ENCODE measurements at regions not wholly inside any gene's neighbourhood (a gene's known extent, or its start where the extent isn't known, plus 50 kb on each side); places are given as distances from the start of the nearest gene placed in this dataset.
"Not testable (repeated sequence)": the region's sequence is repeated elsewhere in the genome, so short reads cannot be mapped to it uniquely, and the experiment has no call there.

- Histone ChIP-seq H2AFZ (ENCODE audit: low read depth, low read length) (no peak overlapping the region), H3K4me1 (ENCODE audit: control insufficient read depth, insufficient read depth, low read depth, low read length) (no peaks in the 10 kb centered on the region), H2AK5ac (ENCODE audit: low read length, severe bottlenecking) (no peak overlapping the region), H3K79me1 (replicated peaks; ENCODE audit: low read length, poor library complexity, severe bottlenecking) (no peaks in the 10 kb centered on the region), H3K4me3 (ENCODE audit: insufficient read depth in 1 of 2, low read depth in 1 of 2, low read length in 2 of 2) (no peak overlapping the region), H3K14ac (ENCODE audit: low read length in 2 of 2) (no peak overlapping the region), H3K4ac (ENCODE audit: low read depth in 1 of 2, low read length in 2 of 2) (no peak overlapping the region), H4K91ac (ENCODE audit: low read length) (no peak overlapping the region), H2BK15ac (ENCODE audit: low read depth, poor library complexity, severe bottlenecking) (no peak overlapping the region), H3K27me3 (ENCODE audit: control insufficient read depth in 1 of 2, insufficient read depth in 1 of 2, low read length in 2 of 2) (no peaks in the 10 kb centered on the region), H3K9ac (ENCODE audit: low read length) (no peak overlapping the region), H3K27ac (ENCODE audit: low read length, poor library complexity, severe bottlenecking) (no peak overlapping the region), H2BK5ac (ENCODE audit: low read depth, low read length, poor library complexity, severe bottlenecking) (no peak overlapping the region), H3K23ac (ENCODE audit: low read length in 2 of 2) (no peak overlapping the region), H2BK120ac (ENCODE audit: low read depth, low read length) (no peak overlapping the region), H4K8ac (ENCODE audit: low read length) (no peak overlapping the region), H3K9me3 (ENCODE audit: control insufficient read depth, low read length) (no peaks in the 10 kb centered on the region), H3K36me3 (ENCODE audit: control insufficient read depth in 1 of 2, insufficient read depth in 2 of 2, low read depth in 1 of 2, low read length in 2 of 2) (no peaks in the 10 kb centered on the region), H2BK12ac (ENCODE audit: low read length in 2 of 2) (no peak overlapping the region), H3K18ac (ENCODE audit: low read depth in 1 of 2, low read length in 2 of 2) (no peak overlapping the region), H3K4me2 (ENCODE audit: low read length, poor library complexity, severe bottlenecking) (no peak overlapping the region)
- WGBS = 72% methylated on average over 10 of the region's 10 CpGs
- no peak for DNase-seq
Measured at GRCh38 chr9:85466834-85467233, 274.9 kb downstream of the AGTPBP1 start.

- not testable (repeated sequence) for H3K4me1 ChIP-seq (ENCODE audit: control insufficient read depth, insufficient read depth, low read depth, low read length); H4K91ac ChIP-seq (ENCODE audit: low read length); H3K36me3 ChIP-seq (ENCODE audit: control insufficient read depth in 1 of 2, insufficient read depth in 2 of 2, low read depth in 1 of 2, low read length in 2 of 2); H3K79me1 ChIP-seq (replicated peaks; ENCODE audit: low read length, poor library complexity, severe bottlenecking); H3K27ac ChIP-seq (ENCODE audit: low read length, poor library complexity, severe bottlenecking); H3K4me3 ChIP-seq (ENCODE audit: insufficient read depth in 1 of 2, low read depth in 1 of 2, low read length in 2 of 2); H2AK5ac ChIP-seq (ENCODE audit: low read length, severe bottlenecking); H3K9ac ChIP-seq (ENCODE audit: low read length); H3K18ac ChIP-seq (ENCODE audit: low read depth in 1 of 2, low read length in 2 of 2); H3K27me3 ChIP-seq (ENCODE audit: control insufficient read depth in 1 of 2, insufficient read depth in 1 of 2, low read length in 2 of 2); H3K23ac ChIP-seq (ENCODE audit: low read length in 2 of 2); H4K8ac ChIP-seq (ENCODE audit: low read length); H2BK120ac ChIP-seq (ENCODE audit: low read depth, low read length); H3K4ac ChIP-seq (ENCODE audit: low read depth in 1 of 2, low read length in 2 of 2); H2BK12ac ChIP-seq (ENCODE audit: low read length in 2 of 2); H2AFZ ChIP-seq (ENCODE audit: low read depth, low read length); DNase-seq; H2BK5ac ChIP-seq (ENCODE audit: low read depth, low read length, poor library complexity, severe bottlenecking); H3K4me2 ChIP-seq (ENCODE audit: low read length, poor library complexity, severe bottlenecking); H3K14ac ChIP-seq (ENCODE audit: low read length in 2 of 2); H2BK15ac ChIP-seq (ENCODE audit: low read depth, poor library complexity, severe bottlenecking); H3K9me3 ChIP-seq (ENCODE audit: control insufficient read depth, low read length)
- WGBS = 61% methylated on average over 5 of the region's 5 CpGs
Measured at GRCh38 chr9:85458114-85458864, 283.5 kb downstream of the AGTPBP1 start.

- H3K9me3 ChIP-seq (ENCODE audit: control insufficient read depth, low read length) = no peaks in the 10 kb centered on the region
- H2AK5ac ChIP-seq (ENCODE audit: low read length, severe bottlenecking) = no peak overlapping the region
- no peak overlapping the region for H3K27ac ChIP-seq (ENCODE audit: low read length, poor library complexity, severe bottlenecking)
Measured at GRCh38 chr9:85453850-85454249, 287.9 kb downstream of the AGTPBP1 start.

GRCh38 chr9:85452841-85453240, 288.9 kb downstream of the AGTPBP1 start:
- Histone ChIP-seq H3K4me2 (ENCODE audit: low read length, poor library complexity, severe bottlenecking) (no peak overlapping the region), H2AK5ac (ENCODE audit: low read length, severe bottlenecking) (no peak overlapping the region), H4K91ac (ENCODE audit: low read length) (no peak overlapping the region), H3K9me3 (ENCODE audit: control insufficient read depth, low read length) (no peaks in the 10 kb centered on the region), H3K27me3 (ENCODE audit: control insufficient read depth in 1 of 2, insufficient read depth in 1 of 2, low read length in 2 of 2) (no peaks in the 10 kb centered on the region), H3K4me1 (ENCODE audit: control insufficient read depth, insufficient read depth, low read depth, low read length) (no peaks in the 10 kb centered on the region), H3K18ac (ENCODE audit: low read depth in 1 of 2, low read length in 2 of 2) (no peak overlapping the region), H4K8ac (ENCODE audit: low read length) (no peak overlapping the region), H3K23ac (ENCODE audit: low read length in 2 of 2) (no peak overlapping the region), H2AFZ (ENCODE audit: low read depth, low read length) (no peak overlapping the region), H3K4ac (ENCODE audit: low read depth in 1 of 2, low read length in 2 of 2) (no peak overlapping the region), H3K36me3 (ENCODE audit: control insufficient read depth in 1 of 2, insufficient read depth in 2 of 2, low read depth in 1 of 2, low read length in 2 of 2) (no peaks in the 10 kb centered on the region), H3K14ac (ENCODE audit: low read length in 2 of 2) (no peak overlapping the region), H2BK12ac (ENCODE audit: low read length in 2 of 2) (no peak overlapping the region), H3K27ac (ENCODE audit: low read length, poor library complexity, severe bottlenecking) (no peak overlapping the region), H3K9ac (ENCODE audit: low read length) (no peak overlapping the region), H3K79me1 (replicated peaks; ENCODE audit: low read length, poor library complexity, severe bottlenecking) (no peaks in the 10 kb centered on the region), H2BK5ac (ENCODE audit: low read depth, low read length, poor library complexity, severe bottlenecking) (no peak overlapping the region), H2BK120ac (ENCODE audit: low read depth, low read length) (no peak overlapping the region), H3K4me3 (ENCODE audit: insufficient read depth in 1 of 2, low read depth in 1 of 2, low read length in 2 of 2) (no peak overlapping the region), H2BK15ac (ENCODE audit: low read depth, poor library complexity, severe bottlenecking) (no peak overlapping the region)
- WGBS = 54% methylated on average over 1 of the region's 1 CpG
- DNase-seq = no peak

More at GRCh38 chr9:85453850-85454249, 287.9 kb downstream of the AGTPBP1 start:
- Histone ChIP-seq H3K9ac (ENCODE audit: low read length) (no peak overlapping the region), H3K36me3 (ENCODE audit: control insufficient read depth in 1 of 2, insufficient read depth in 2 of 2, low read depth in 1 of 2, low read length in 2 of 2) (no peaks in the 10 kb centered on the region), H3K4me2 (ENCODE audit: low read length, poor library complexity, severe bottlenecking) (no peak overlapping the region), H3K4ac (ENCODE audit: low read depth in 1 of 2, low read length in 2 of 2) (no peak overlapping the region), H2BK12ac (ENCODE audit: low read length in 2 of 2) (no peak overlapping the region), H3K23ac (ENCODE audit: low read length in 2 of 2) (no peak overlapping the region), H2BK15ac (ENCODE audit: low read depth, poor library complexity, severe bottlenecking) (no peak overlapping the region), H3K4me1 (ENCODE audit: control insufficient read depth, insufficient read depth, low read depth, low read length) (no peaks in the 10 kb centered on the region), H3K14ac (ENCODE audit: low read length in 2 of 2) (no peak overlapping the region), H2BK5ac (ENCODE audit: low read depth, low read length, poor library complexity, severe bottlenecking) (no peak overlapping the region), H2AFZ (ENCODE audit: low read depth, low read length) (no peak overlapping the region), H4K91ac (ENCODE audit: low read length) (no peak overlapping the region), H3K79me1 (replicated peaks; ENCODE audit: low read length, poor library complexity, severe bottlenecking) (no peaks in the 10 kb centered on the region), H3K27me3 (ENCODE audit: control insufficient read depth in 1 of 2, insufficient read depth in 1 of 2, low read length in 2 of 2) (no peaks in the 10 kb centered on the region), H2BK120ac (ENCODE audit: low read depth, low read length) (no peak overlapping the region), H3K4me3 (ENCODE audit: insufficient read depth in 1 of 2, low read depth in 1 of 2, low read length in 2 of 2) (no peak overlapping the region), H3K18ac (ENCODE audit: low read depth in 1 of 2, low read length in 2 of 2) (no peak overlapping the region), H4K8ac (ENCODE audit: low read length) (no peak overlapping the region)
- DNase-seq = no peak
- WGBS = 87% methylated on average over 4 of the region's 5 CpGs
